ENCODE measurements at regions not wholly inside any gene's neighbourhood (a gene's known extent, or its start where the extent isn't known, plus 50 kb on each side); places are given as distances from the start of the nearest gene placed in this dataset.

DNA sequence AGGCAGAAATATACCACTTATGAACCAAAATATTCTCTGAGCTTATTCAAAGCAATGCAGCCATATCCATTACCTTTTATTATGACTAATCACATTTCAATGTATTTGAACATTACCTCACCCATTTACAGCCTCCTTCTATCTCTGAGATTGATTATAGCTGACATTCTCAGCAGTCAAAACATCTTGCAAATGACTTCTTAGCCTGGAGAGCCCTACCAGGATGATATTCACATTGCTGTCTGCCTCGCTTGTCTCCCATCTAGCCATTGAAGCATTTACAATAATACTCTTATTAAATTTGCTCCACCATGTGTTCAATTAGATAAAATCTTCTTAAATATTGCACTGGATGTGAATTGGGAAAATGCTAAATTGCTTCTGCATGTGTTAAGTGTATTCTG lies 1879.9 kb upstream of the ACO1 start:
- TF ChIP-seq, protein P1, sequence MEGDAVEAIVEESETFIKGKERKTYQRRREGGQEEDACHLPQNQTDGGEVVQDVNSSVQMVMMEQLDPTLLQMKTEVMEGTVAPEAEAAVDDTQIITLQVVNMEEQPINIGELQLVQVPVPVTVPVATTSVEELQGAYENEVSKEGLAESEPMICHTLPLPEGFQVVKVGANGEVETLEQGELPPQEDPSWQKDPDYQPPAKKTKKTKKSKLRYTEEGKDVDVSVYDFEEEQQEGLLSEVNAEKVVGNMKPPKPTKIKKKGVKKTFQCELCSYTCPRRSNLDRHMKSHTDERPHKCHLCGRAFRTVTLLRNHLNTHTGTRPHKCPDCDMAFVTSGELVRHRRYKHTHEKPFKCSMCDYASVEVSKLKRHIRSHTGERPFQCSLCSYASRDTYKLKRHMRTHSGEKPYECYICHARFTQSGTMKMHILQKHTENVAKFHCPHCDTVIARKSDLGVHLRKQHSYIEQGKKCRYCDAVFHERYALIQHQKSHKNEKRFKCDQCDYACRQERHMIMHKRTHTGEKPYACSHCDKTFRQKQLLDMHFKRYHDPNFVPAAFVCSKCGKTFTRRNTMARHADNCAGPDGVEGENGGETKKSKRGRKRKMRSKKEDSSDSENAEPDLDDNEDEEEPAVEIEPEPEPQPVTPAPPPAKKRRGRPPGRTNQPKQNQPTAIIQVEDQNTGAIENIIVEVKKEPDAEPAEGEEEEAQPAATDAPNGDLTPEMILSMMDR (IDR thresholded peaks at IDR 0.05; ENCODE audit: low read length): no peak
- TF ChIP-seq EZH2 (optimal IDR thresholded peaks at IDR 0.05; ENCODE audit: low read depth, low read length): no peak
- TF ChIP-seq EZH2phosphoT487 (IDR thresholded peaks at IDR 0.05; ENCODE audit: low read length): no peak
